OCI-LY7 (cell line): ENCODE measurements at regions not wholly inside any gene's neighbourhood (a gene's known extent, or its start where the extent isn't known, plus 50 kb on each side); places are given as distances from the start of the nearest gene placed in this dataset.

Experiments used
- BruUV-seq: library from RNA; stranded (reverse); fragments of 400-500 nt; replicated peaks from 2 replicates; lab custom pipeline; 2021; lab: Mats Ljungman, UMichigan
- CTCF ChIA-PET: fragments of 300-600 bp; sonication (Branson Sonifier 250); formaldehyde crosslinking; loops from one replicate; lab custom pipeline; 2022; ENCODE audit warnings: antibody characterized with exemption; ENCODE audit not compliant: unreplicated experiment; lab: Charles Lee
- POLR2A ChIA-PET: fragments of 300-600 bp; sonication (Branson Sonifier 250); formaldehyde crosslinking; loops from one replicate; lab custom pipeline; 2022; ENCODE audit warnings: antibody characterized with exemption; lab: Charles Lee
- DNase-seq: peaks from one replicate; pipeline ENCODE4 v3.0.0-alpha.2; 2015; ENCODE audit warnings: low spot score
- H2AFZ ChIP-seq: fragments of 200-600 bp; sonication (generic), shearing (Covaris generic); 2 replicates; pipeline ENCODE4 v1.6.1; 2014; ENCODE audit warnings: mild to moderate bottlenecking, antibody characterized with exemption, low read length, moderate library complexity
- H3K27ac ChIP-seq: fragments of 200-600 bp; sonication (generic); 2 replicates; pipeline ENCODE4 v1.5.1; 2014; ENCODE audit warnings: mixed run types, low read depth, mild to moderate bottlenecking, moderate library complexity, low read length, inconsistent platforms; ENCODE audit not compliant: poor library complexity, severe bottlenecking
- H3K36me3 ChIP-seq: fragments of 200-600 bp; sonication (generic); 2 replicates; pipeline ENCODE4 v1.6.1; 2014; ENCODE audit warnings: mild to moderate bottlenecking, antibody characterized with exemption, low read length, moderate library complexity, mixed read lengths; ENCODE audit not compliant: insufficient read depth
- H3K4me1 ChIP-seq: fragments of 200-600 bp; sonication (generic); 2 replicates; pipeline ENCODE4 v1.5.1; 2014; ENCODE audit warnings: mild to moderate bottlenecking, low read length; ENCODE audit not compliant: insufficient read depth, poor library complexity, severe bottlenecking
- H3K4me2 ChIP-seq: fragments of 200-600 bp; sonication (generic); 2 replicates; pipeline ENCODE4 v1.6.1; 2014; ENCODE audit warnings: mild to moderate bottlenecking, low read length
- H3K4me3 ChIP-seq: fragments of 200-600 bp; sonication (generic); 2 replicates; pipeline ENCODE4 v1.5.1; 2014; ENCODE audit warnings: mild to moderate bottlenecking, low read depth, low read length; ENCODE audit not compliant: poor library complexity, severe bottlenecking
- H3K79me2 ChIP-seq: fragments of 200-600 bp; sonication (generic); 2 replicates; pipeline ENCODE4 v1.6.1; 2016; ENCODE audit warnings: low read depth, mild to moderate bottlenecking, low read length, moderate library complexity, mixed read lengths; ENCODE audit not compliant: insufficient read depth
- H3K9me2 ChIP-seq: fragments of 200-600 bp; sonication (generic); 2 replicates; pipeline ENCODE4 v1.6.1; 2016; ENCODE audit warnings: mild to moderate bottlenecking, low read length, mixed read lengths; ENCODE audit not compliant: insufficient read depth
- H3K9me3 ChIP-seq: fragments of 200-600 bp; sonication (generic); 2 replicates; pipeline ENCODE4 v1.6.1; 2014; ENCODE audit warnings: mild to moderate bottlenecking, mixed run types, low read length, mixed read lengths
- H4K20me1 ChIP-seq: fragments of 200-600 bp; sonication (generic); 2 replicates; pipeline ENCODE4 v1.6.1; 2014; ENCODE audit warnings: mild to moderate bottlenecking, antibody characterized with exemption, low read length, moderate library complexity, mixed read lengths; ENCODE audit not compliant: insufficient read depth
- CTCF ChIP-seq: fragments of 200-600 bp; sonication (generic); conservative IDR thresholded peaks from 2 replicates; pipeline ENCODE4 v1.5.1; 2014; ENCODE audit warnings: mild to moderate bottlenecking, antibody characterized with exemption, low read length, moderate library complexity, mixed read lengths
- EZH2phosphoT487 ChIP-seq: fragments of 200-600 bp; sonication (generic); IDR thresholded peaks from 2 replicates; pipeline ENCODE4 v1.6.1; 2018; ENCODE audit warnings: low read depth, borderline replicate concordance, mild to moderate bottlenecking, mixed run types, antibody characterized with exemption, low read length, moderate library complexity, mixed read lengths
- intact Hi-C: fragments of 100-400 bp; cut with micrococcal nuclease; formaldehyde crosslinking; loops from one replicate; pipeline ENCODE4 v1.10.0; 2022; ENCODE audit not compliant: unreplicated experiment

GRCh38 chr4:27577951-27578350, 717.3 kb downstream of the STIM2 start:
- BruUV-seq, result no TSS peak
- Histone ChIP-seq H4K20me1 (no peaks in the 10 kb centered on the region), H3K9me3 (no peaks in the 10 kb centered on the region), H3K79me2 (no peaks in the 10 kb centered on the region), H3K4me2 (no peak overlapping the region), H3K36me3 (no peaks in the 10 kb centered on the region), H3K27ac (no peak overlapping the region), H3K4me3 (no peak overlapping the region), H2AFZ (no peak overlapping the region), H3K4me1 (no peaks in the 10 kb centered on the region), H3K9me2 (no peaks in the 10 kb centered on the region)
- DNase-seq, result no peak
- ChIA-PET CTCF (no interaction called here), POLR2A (interaction anchor here (0.6 kb wide), 1 partner anchor 95 kb away, joined by 4 read pairs; no protein-coding TSS in a partner anchor)
- TF ChIP-seq EZH2phosphoT487 (no peak), CTCF (no peak)
- intact Hi-C loops, result no loop called here

- intact Hi-C loops, result no loop called here
- Histone ChIP-seq H3K4me1 (no peaks in the 10 kb centered on the region), H2AFZ (no peak overlapping the region), H3K27ac (no peak overlapping the region), H3K36me3 (no peaks in the 10 kb centered on the region), H4K20me1 (no peaks in the 10 kb centered on the region), H3K4me3 (no peak overlapping the region), H3K79me2 (no peaks in the 10 kb centered on the region), H3K9me2 (no peaks in the 10 kb centered on the region), H3K9me3 (no peaks in the 10 kb centered on the region), H3K4me2 (no peak overlapping the region)
- POLR2A ChIA-PET, result no interaction called here
- CTCF ChIA-PET, result no interaction called here
- no TSS peak for BruUV-seq
- TF ChIP-seq EZH2phosphoT487, result no peak
- TF ChIP-seq CTCF, result no peak
- DNase-seq, result no peak
Measured at GRCh38 chr4:27592738-27593137, 732.1 kb downstream of the STIM2 start.

DNA sequence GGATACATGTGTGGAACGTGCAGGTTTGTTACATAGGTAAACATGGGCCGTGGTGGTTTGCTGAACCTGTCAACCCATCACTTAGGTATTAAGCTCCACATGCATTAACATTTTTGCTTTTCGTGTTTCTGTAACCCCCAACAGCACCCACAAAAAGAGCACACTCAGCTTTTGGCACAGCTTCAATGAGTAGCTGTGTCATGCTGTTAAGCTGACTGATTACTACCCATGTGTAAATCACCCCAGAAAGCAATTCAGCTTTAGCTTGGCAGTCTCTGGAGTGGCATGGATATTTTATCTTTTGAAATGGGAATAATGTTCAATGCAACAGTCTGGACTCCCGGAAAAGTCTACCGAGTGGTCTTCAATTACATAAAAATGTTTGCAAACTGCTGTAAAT, 734.3 kb downstream of the STIM2 start:
- no peaks in the 10 kb centered on the region for H3K36me3 ChIP-seq
- POLR2A ChIA-PET, result no interaction called here
- CTCF ChIA-PET, result no interaction called here
- TF ChIP-seq EZH2phosphoT487 (no peak), CTCF (no peak)
- no peak overlapping the region for H3K27ac ChIP-seq
- H3K4me3 ChIP-seq, result no peak overlapping the region
- H4K20me1 ChIP-seq, result no peaks in the 10 kb centered on the region
- intact Hi-C loops, result no loop called here
- no peaks in the 10 kb centered on the region for H3K4me1 ChIP-seq
- H2AFZ ChIP-seq, result no peak overlapping the region
- H3K9me3 ChIP-seq, result no peaks in the 10 kb centered on the region
- BruUV-seq, result no TSS peak
- no peak for DNase-seq
- no peaks in the 10 kb centered on the region for H3K79me2 ChIP-seq
- H3K4me2 ChIP-seq, result no peak overlapping the region
- H3K9me2 ChIP-seq, result no peaks in the 10 kb centered on the region
